Brain microvascular endothelial cell (primary cell): ENCODE measurements at regions not wholly inside any gene's neighbourhood (a gene's known extent, or its start where the extent isn't known, plus 50 kb on each side); places are given as distances from the start of the nearest gene placed in this dataset.

Experiments used
- DNase-seq: peaks from one replicate; pipeline ENCODE4 v3.0.0-alpha.2; 2020
- H3K27ac ChIP-seq: fragments of 250-450 bp; sonication (Bioruptor Pico); 2 replicates; pipeline ENCODE4 v1.5.1; 2020; ENCODE audit warnings: mild to moderate bottlenecking, moderate library complexity
- H3K27me3 ChIP-seq: fragments of 250-450 bp; sonication (Bioruptor Pico); replicated peaks from 2 replicates; pipeline ENCODE4 v1.5.1; 2020; ENCODE audit warnings: mild to moderate bottlenecking
- H3K36me3 ChIP-seq: fragments of 250-450 bp; sonication (Bioruptor Pico); replicated peaks from 2 replicates; pipeline ENCODE4 v1.5.1; 2020; ENCODE audit warnings: mild to moderate bottlenecking
- H3K4me3 ChIP-seq: 2 replicates; pipeline ENCODE4 v1.5.1; 2011; ENCODE audit warnings: low read depth, mild to moderate bottlenecking, control low read depth, low read length, moderate library complexity
- CTCF ChIP-seq: IDR thresholded peaks from 2 replicates; pipeline ENCODE4 v1.5.1; 2011; ENCODE audit warnings: low read depth, mild to moderate bottlenecking, moderate library complexity, low read length, control low read depth, inconsistent platforms; ENCODE audit errors: missing control alignments
- in situ Hi-C: cut with HindIII; loops from 2 replicates; pipeline ENCODE4 v1.10.0; 2017; ENCODE audit warnings: low sequenced_read_pairs, low pct_ligation_motif_present

GRCh38 chr20:6384380-6384779 is 261.6 kb upstream of the FERMT1 start:
- TF ChIP-seq CTCF = no peak
- DNase-seq = no peak
- Histone ChIP-seq H3K4me3 (no peak overlapping the region), H3K36me3 (no peaks in the 10 kb centered on the region), H3K27me3 (no peaks in the 10 kb centered on the region), H3K27ac (no peak overlapping the region)
- in situ Hi-C loops = no loop called here

- in situ Hi-C loops = no loop called here
- peak; percentile 62 for TF ChIP-seq CTCF
- Histone ChIP-seq H3K27ac (no peak overlapping the region), H3K27me3 (no peaks in the 10 kb centered on the region), H3K4me3 (no peak overlapping the region), H3K36me3 (no peaks in the 10 kb centered on the region)
- peak; percentile 19 for DNase-seq
Observed at GRCh38 chr20:6381887-6382286, 259.1 kb upstream of the FERMT1 start.

GRCh38 chr20:6362245-6362644 is 239.4 kb upstream of the FERMT1 start:
- Histone ChIP-seq H3K27me3 (no peaks in the 10 kb centered on the region), H3K4me3 (no peak overlapping the region), H3K36me3 (no peaks in the 10 kb centered on the region), H3K27ac (no peak overlapping the region)
- no peak for TF ChIP-seq CTCF
- in situ Hi-C loops = no loop called here
- no peak for DNase-seq

GRCh38 chr20:6360766-6361165 is 237.9 kb upstream of the FERMT1 start:
- in situ Hi-C loops = no loop called here

GRCh38 chr20:6355754-6356451 is 233.1 kb upstream of the FERMT1 start:
- no peak for TF ChIP-seq CTCF
- DNase-seq = no peak
- Histone ChIP-seq H3K36me3 (no peaks in the 10 kb centered on the region), H3K27me3 (no peaks in the 10 kb centered on the region), H3K27ac (no peak overlapping the region), H3K4me3 (no peak overlapping the region)
- in situ Hi-C loops = no loop called here

More at GRCh38 chr20:6360766-6361165, 237.9 kb upstream of the FERMT1 start:
- Histone ChIP-seq H3K36me3 (no peaks in the 10 kb centered on the region), H3K27me3 (no peaks in the 10 kb centered on the region), H3K27ac (no peak overlapping the region), H3K4me3 (no peak overlapping the region)
- TF ChIP-seq CTCF = no peak
- DNase-seq = no peak

GRCh38 chr20:6348908-6349307 is 226.1 kb upstream of the FERMT1 start:
- no peak overlapping the region for H3K4me3 ChIP-seq
- no peaks in the 10 kb centered on the region for H3K27me3 ChIP-seq
- TF ChIP-seq CTCF = no peak
- DNase-seq = no peak
- peak overlapping the region; percentile 8 for H3K27ac ChIP-seq
- no peaks in the 10 kb centered on the region for H3K36me3 ChIP-seq
- in situ Hi-C loops = no loop called here
